ENCODE measurements at regions not wholly inside any gene's neighbourhood (a gene's known extent, or its start where the extent isn't known, plus 50 kb on each side); places are given as distances from the start of the nearest gene placed in this dataset.
"Not testable (repeated sequence)": the region's sequence is repeated elsewhere in the genome, so short reads cannot be mapped to it uniquely, and the experiment has no call there.

- intact Hi-C loops (cut with DNase I): no loop called here
- 59 to 85% (median 80%) methylated on average over 1 of the region's 1 CpG for WGBS, 4 donors
- TF ChIP-seq POLR2A (IDR thresholded peaks at IDR 0.05) (no peak), CTCF (IDR thresholded peaks at IDR 0.05) (no peak)
- H3K27ac ChIP-seq: no peak overlapping the region
- H3K9me3 ChIP-seq (replicated peaks in 1 of 3): no peaks in the 10 kb centered on the region
- H3K4me3 ChIP-seq: no peak overlapping the region
- DNase-seq: no peak
- H3K27me3 ChIP-seq: no peaks in the 10 kb centered on the region
- H3K36me3 ChIP-seq (replicated peaks in 1 of 2): no peaks in the 10 kb centered on the region
- no peaks in the 10 kb centered on the region for H3K4me1 ChIP-seq (replicated peaks in 1 of 2)
Observed at GRCh38 chr11:101254037-101254436, 124.4 kb upstream of the PGR start.

DNA sequence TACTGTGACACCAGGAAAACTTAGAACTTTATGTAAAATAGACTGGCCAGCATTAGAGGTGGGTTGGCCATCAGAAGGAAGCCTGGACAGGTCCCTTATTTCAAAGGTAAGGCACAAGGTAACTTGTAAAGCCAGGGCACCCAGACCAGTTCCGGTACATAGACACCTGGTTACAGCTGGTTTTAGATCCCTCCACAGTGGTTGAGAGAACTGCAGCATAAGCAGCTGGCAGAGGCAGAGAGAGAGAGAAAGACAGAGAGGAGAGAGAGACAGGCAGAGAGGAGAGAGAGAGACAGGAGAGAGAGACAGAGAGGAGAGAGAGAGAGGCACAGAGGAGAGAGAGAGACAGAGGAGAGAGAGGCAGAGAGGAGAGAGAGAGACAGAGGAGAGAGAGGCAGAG lies 116.0 kb upstream of the PGR start:
- H3K27ac ChIP-seq; H3K36me3 ChIP-seq (replicated peaks in 1 of 2); H3K27me3 ChIP-seq; intact Hi-C loops (cut with DNase I); H3K4me3 ChIP-seq; DNase-seq; H3K9me3 ChIP-seq (replicated peaks in 1 of 3); H3K4me1 ChIP-seq (replicated peaks in 1 of 2): not testable (repeated sequence)
- WGBS, 4 donors: 82 to 100% (median 89%) methylated on average over 1 of the region's 1 CpG

GRCh38 chr11:101245081-101245480 lies 115.5 kb upstream of the PGR start:
- H3K36me3 ChIP-seq (replicated peaks in 1 of 2); H3K27me3 ChIP-seq; H3K27ac ChIP-seq; H3K4me3 ChIP-seq; intact Hi-C loops (cut with DNase I); DNase-seq; H3K4me1 ChIP-seq (replicated peaks in 1 of 2); H3K9me3 ChIP-seq (replicated peaks in 1 of 3): not testable (repeated sequence)
- 87 to 94% (median 92%) methylated on average over 7 to 8 of the region's 8 CpGs for WGBS, 4 donors

DNA sequence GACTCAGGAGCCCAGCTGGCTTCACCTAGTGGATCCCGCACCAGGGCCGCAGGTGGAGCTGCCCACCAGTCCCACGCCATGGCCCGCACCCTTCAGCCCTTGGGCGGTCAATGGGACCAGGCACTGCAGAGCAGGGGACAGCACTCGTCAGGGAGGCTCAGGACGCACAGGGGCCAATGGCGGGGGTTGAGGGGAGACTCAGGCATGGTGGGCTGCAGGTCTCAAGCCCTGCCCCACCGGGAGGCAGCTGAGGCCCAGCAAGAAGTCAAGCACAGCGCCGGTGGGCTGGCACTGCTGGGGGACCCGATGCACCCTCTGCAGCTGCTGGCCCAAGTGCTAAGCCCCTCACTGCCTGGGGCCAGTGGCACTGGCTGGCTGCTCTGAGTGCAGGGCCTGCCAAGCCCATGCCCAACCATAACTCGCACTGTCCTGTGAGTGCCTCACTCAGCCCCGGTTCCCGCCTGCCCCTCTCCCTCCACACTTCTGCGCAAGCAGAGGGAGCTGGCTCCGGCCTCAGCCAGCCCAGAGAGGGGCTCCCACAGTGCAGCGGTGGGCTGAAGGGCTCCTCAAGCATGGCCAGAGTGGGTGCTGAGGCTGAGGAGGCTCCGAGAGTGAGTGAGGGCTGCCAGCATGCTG lies 111.7 kb upstream of the PGR start:
- no peaks in the 10 kb centered on the region for H3K36me3 ChIP-seq (replicated peaks in 1 of 2)
- TF ChIP-seq CTCF (IDR thresholded peaks at IDR 0.05): no peak
- no peak for TF ChIP-seq POLR2A (IDR thresholded peaks at IDR 0.05)
- intact Hi-C loops (cut with DNase I): no loop called here
- no peak overlapping the region for H3K4me3 ChIP-seq
- DNase-seq: no peak
- 93 to 96% (median 94%) methylated on average over 11 to 19 of the region's 19 CpGs for WGBS, 4 donors
- no peak overlapping the region for H3K27ac ChIP-seq
- H3K9me3 ChIP-seq (replicated peaks in 1 of 3): no peaks in the 10 kb centered on the region
- no peaks in the 10 kb centered on the region for H3K4me1 ChIP-seq (replicated peaks in 1 of 2)
- H3K27me3 ChIP-seq: no peaks in the 10 kb centered on the region

DNA sequence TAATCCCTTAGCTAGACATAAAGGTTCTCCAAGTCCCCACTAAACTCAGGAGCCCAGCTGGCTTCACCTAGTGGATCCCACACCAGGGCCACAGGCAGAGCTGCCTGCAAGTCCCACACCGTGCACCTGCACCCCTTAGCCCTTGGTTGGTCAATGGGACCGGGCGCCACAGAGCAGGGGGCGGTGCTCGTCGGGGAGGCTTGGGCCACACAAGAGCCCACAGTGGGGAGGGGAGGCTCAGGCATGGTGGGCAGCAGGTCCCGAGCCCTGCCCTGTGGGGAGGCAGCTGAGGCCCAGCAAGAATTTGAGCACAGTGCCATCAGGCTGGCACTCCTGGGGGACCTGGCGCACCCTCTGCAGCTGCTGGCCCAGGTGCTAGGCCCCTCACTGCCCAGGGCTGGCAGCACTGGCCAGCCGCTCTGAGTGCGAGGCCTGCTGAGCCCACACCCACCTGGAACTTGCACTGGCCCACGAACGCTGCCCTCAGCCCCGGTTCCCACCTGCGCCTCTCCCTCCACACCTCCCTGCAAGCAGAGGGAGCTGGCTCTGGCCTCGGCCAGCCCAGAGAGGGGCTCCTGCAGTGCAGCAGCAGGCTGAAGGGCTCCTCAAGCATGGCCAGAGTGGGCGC lies 101.7 kb upstream of the PGR start:
- intact Hi-C loops (cut with DNase I); H3K9me3 ChIP-seq (replicated peaks in 1 of 3); H3K36me3 ChIP-seq (replicated peaks in 1 of 2); H3K27ac ChIP-seq; H3K4me3 ChIP-seq; H3K27me3 ChIP-seq; DNase-seq; H3K4me1 ChIP-seq (replicated peaks in 1 of 2): not testable (repeated sequence)
- 89 to 100% (median 93%) methylated on average over 7 to 16 of the region's 16 CpGs; no CpG with 5 or more reads in 1 of the 4 donors for WGBS, 4 donors

DNA sequence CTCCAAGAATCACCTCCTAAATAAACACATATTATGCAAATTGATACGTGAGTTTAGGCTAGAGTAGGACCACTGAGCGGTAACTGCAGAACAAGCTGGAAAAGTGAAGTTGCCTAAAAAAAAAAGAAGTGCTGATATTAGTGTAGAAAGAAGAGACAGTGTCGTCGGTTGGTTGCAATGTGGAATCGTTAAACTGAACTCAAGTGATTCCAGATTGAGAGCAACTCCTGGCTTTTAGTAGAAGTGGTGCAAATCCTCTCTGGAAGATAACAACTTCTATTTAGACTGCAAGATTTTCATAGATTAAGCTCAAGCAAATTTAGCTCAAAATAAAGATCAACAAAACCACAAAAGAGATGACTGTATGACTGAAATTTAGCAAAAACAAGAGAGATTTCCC lies 97.0 kb upstream of the PGR start:
- WGBS, 4 donors: 67 to 85% (median 81%) methylated on average over 5 of the region's 5 CpGs
- intact Hi-C loops (cut with DNase I): no loop called here
- Histone ChIP-seq H3K27ac (no peak overlapping the region), H3K4me1 (replicated peaks in 1 of 2) (no peaks in the 10 kb centered on the region), H3K4me3 (no peak overlapping the region), H3K27me3 (no peaks in the 10 kb centered on the region), H3K9me3 (replicated peaks in 1 of 3) (peaks cover 0 to 14% (median 7%) of the 10 kb centered on the region in 3 donors), H3K36me3 (replicated peaks in 1 of 2) (no peaks in the 10 kb centered on the region)
- no peak for DNase-seq
- TF ChIP-seq POLR2A (IDR thresholded peaks at IDR 0.05): no peak
- no peak for TF ChIP-seq CTCF (IDR thresholded peaks at IDR 0.05)

Data from adrenal gland (tissue), 9 donors.